ENCODE measurements at regions not wholly inside any gene's neighbourhood (a gene's known extent, or its start where the extent isn't known, plus 50 kb on each side); places are given as distances from the start of the nearest gene placed in this dataset.

- no peaks in the 10 kb centered on the region for H3K4me1 ChIP-seq (ENCODE audit: insufficient read depth, low read length)
- H3K36me3 ChIP-seq (ENCODE audit: insufficient read depth, low read length): no peaks in the 10 kb centered on the region
- H2AFZ ChIP-seq (ENCODE audit: low read depth, low read length): no peak overlapping the region
- no peak overlapping the region for H3K4me3 ChIP-seq (ENCODE audit: low read length)
- H3K9me3 ChIP-seq (ENCODE audit: low read length): no peaks in the 10 kb centered on the region
- H3K27me3 ChIP-seq (ENCODE audit: insufficient read depth, low read length): no peaks in the 10 kb centered on the region
Measured at GRCh38 chr17:72069586-72070202, 51.1 kb upstream of the SOX9 start.
